ENCODE measurements at regions not wholly inside any gene's neighbourhood (a gene's known extent, or its start where the extent isn't known, plus 50 kb on each side); places are given as distances from the start of the nearest gene placed in this dataset.

DNA sequence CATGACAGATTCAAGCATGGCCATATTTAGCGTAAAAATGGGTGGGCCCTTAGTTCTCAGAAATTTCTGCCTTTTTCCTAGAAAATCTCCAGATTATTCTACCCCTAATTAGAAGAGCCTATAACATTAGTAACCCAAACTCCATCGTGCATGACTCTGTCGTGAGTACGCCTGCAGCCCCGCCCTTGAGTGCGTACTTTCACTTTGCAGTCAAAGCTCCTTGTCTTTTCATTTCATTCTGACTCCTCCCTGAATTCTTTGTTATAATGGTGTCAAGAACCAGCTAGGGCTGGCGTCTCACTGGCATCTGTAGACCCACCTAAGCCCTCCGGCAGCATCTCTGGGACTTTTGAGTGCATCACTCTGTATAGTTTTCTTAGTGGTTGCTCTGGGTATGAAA lies 61.7 kb upstream of the NOX3 start:
- H3K4me3 ChIP-seq (ENCODE audit: low read depth, low read length) = no peak overlapping the region
- DNase-seq (ENCODE audit: low read depth) = no peak
- in situ Hi-C loops (cut with HindIII; ENCODE audit: low sequenced_read_pairs) = no loop called here
- TF ChIP-seq, protein P1, sequence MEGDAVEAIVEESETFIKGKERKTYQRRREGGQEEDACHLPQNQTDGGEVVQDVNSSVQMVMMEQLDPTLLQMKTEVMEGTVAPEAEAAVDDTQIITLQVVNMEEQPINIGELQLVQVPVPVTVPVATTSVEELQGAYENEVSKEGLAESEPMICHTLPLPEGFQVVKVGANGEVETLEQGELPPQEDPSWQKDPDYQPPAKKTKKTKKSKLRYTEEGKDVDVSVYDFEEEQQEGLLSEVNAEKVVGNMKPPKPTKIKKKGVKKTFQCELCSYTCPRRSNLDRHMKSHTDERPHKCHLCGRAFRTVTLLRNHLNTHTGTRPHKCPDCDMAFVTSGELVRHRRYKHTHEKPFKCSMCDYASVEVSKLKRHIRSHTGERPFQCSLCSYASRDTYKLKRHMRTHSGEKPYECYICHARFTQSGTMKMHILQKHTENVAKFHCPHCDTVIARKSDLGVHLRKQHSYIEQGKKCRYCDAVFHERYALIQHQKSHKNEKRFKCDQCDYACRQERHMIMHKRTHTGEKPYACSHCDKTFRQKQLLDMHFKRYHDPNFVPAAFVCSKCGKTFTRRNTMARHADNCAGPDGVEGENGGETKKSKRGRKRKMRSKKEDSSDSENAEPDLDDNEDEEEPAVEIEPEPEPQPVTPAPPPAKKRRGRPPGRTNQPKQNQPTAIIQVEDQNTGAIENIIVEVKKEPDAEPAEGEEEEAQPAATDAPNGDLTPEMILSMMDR (IDR thresholded peaks at IDR 0.05; ENCODE audit: low read depth, low read length, missing control alignments) = no peak

GRCh38 chr6:155510879-155511278 lies 55.2 kb upstream of the NOX3 start:
- in situ Hi-C loops (cut with HindIII; ENCODE audit: low sequenced_read_pairs) = no loop called here
- no peak overlapping the region for H3K4me3 ChIP-seq (ENCODE audit: low read depth, low read length)
- DNase-seq (ENCODE audit: low read depth) = no peak
- TF ChIP-seq, protein P1 (IDR thresholded peaks at IDR 0.05; ENCODE audit: low read depth, low read length, missing control alignments) = no peak

DNA sequence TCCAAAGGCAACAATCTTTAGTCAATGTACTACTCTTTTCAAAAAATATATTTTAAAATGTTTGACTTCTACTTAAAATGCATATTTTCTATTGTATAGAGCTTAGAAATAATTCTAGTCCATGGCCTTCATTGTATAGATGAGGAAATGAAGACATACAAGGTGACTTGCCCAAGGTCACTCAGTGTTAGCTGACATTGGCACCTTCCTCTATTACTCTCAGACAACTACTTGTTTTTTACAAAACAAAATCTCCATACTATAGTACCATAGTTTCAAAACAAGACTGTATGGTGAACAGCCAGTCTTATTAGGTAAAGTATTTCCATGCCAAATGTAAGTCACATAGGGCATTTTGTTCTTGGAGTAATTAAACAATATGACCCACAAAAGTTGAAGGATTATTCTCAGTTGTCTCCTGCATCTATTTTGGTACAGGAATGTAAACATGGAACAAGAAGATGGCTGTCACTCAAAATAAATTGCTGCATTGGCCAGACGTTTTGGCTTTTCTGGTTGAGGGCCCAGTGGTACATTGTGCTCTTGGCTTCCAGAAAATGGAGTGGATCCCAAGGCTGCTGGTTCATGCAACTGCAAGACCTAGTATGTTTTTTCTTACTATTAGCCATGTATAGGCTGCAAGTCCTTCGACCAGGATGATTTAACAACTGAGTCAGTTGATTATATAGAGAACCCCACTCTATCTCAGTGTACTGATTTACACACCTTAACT lies 54.3 kb upstream of the NOX3 start:
- H3K4me3 ChIP-seq (ENCODE audit: low read depth, low read length) = no peak overlapping the region
- DNase-seq (ENCODE audit: low read depth) = no peak
- in situ Hi-C loops (cut with HindIII; ENCODE audit: low sequenced_read_pairs) = no loop called here
- TF ChIP-seq, protein P1 (IDR thresholded peaks at IDR 0.05; ENCODE audit: low read depth, low read length, missing control alignments) = no peak

DNA sequence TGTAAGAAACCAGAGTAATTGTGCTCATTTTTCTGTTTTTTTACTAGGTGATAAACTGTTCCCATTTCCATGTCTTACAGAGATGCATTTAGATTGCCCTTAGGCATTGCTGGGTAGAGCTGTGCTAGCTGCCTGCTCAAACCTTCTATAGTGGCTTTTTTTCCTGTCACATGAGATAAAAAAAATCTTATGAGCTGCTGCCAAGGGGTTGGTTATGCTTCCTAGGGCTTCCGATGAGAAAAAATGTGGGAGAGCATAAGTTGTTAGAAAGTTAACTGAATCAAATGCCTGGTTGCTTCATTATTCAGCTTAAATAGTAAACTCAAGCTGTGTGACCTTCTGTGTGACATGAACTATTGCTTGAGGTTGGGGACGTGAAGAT lies 50.0 kb upstream of the NOX3 start:
- in situ Hi-C loops (cut with HindIII; ENCODE audit: low sequenced_read_pairs) = no loop called here
- DNase-seq (ENCODE audit: low read depth) = no peak
- TF ChIP-seq, protein P1 (IDR thresholded peaks at IDR 0.05; ENCODE audit: low read depth, low read length, missing control alignments) = no peak
- H3K4me3 ChIP-seq (ENCODE audit: low read depth, low read length) = no peak overlapping the region

All from astrocyte of the cerebellum (primary cell).